Ishikawa (cell line): ENCODE measurements at regions not wholly inside any gene's neighbourhood (a gene's known extent, or its start where the extent isn't known, plus 50 kb on each side); places are given as distances from the start of the nearest gene placed in this dataset.

Source experiments
- CEBPB ChIP-seq: IDR thresholded peaks from 2 replicates; pipeline ENCODE4 v1.6.1; 2012
- EGR1 ChIP-seq: IDR thresholded peaks from 2 replicates; pipeline ENCODE4 v1.6.1; 2012
- EP300 ChIP-seq: IDR thresholded peaks from 2 replicates; pipeline ENCODE4 v1.6.1; 2012; ENCODE audit warnings: borderline replicate concordance
- FOXM1 ChIP-seq: IDR thresholded peaks from 2 replicates; pipeline ENCODE4 v1.6.1; 2012; ENCODE audit warnings: low read depth, borderline replicate concordance
- NFIC ChIP-seq: IDR thresholded peaks from 2 replicates; pipeline ENCODE4 v1.6.1; 2012
- RAD21 ChIP-seq: IDR thresholded peaks from 2 replicates; pipeline ENCODE4 v1.6.1; 2012; ENCODE audit warnings: low read depth
- REST ChIP-seq: IDR thresholded peaks from 2 replicates; pipeline ENCODE4 v1.6.1; 2012; ENCODE audit warnings: low read depth, mild to moderate bottlenecking
- TAF1 ChIP-seq: IDR thresholded peaks from 2 replicates; pipeline ENCODE4 v1.6.1; 2012; ENCODE audit warnings: low read depth, mild to moderate bottlenecking
- YY1 ChIP-seq: IDR thresholded peaks from 2 replicates; pipeline ENCODE4 v1.6.1; 2012; ENCODE audit warnings: low read depth
- TF ChIP-seq, protein P1 (sequence below): IDR thresholded peaks from 2 replicates; pipeline ENCODE4 v1.6.1; 2012
- TF ChIP-seq, protein P2 (sequence below): IDR thresholded peaks from 2 replicates; pipeline ENCODE4 v1.6.1; 2012

GRCh38 chr2:216317831-216318520 is 54.3 kb downstream of the MARCHF4 start:
- TF ChIP-seq, protein P1, sequence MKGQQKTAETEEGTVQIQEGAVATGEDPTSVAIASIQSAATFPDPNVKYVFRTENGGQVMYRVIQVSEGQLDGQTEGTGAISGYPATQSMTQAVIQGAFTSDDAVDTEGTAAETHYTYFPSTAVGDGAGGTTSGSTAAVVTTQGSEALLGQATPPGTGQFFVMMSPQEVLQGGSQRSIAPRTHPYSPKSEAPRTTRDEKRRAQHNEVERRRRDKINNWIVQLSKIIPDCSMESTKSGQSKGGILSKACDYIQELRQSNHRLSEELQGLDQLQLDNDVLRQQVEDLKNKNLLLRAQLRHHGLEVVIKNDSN, result no peak
- TF ChIP-seq, protein P2, sequence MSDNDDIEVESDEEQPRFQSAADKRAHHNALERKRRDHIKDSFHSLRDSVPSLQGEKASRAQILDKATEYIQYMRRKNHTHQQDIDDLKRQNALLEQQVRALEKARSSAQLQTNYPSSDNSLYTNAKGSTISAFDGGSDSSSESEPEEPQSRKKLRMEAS, result no peak
- TF ChIP-seq RAD21 (no peak), TAF1 (no peak), REST (no peak), EP300 (no peak), YY1 (no peak), CEBPB (no peak), NFIC (no peak), FOXM1 (no peak), EGR1 (no peak)
